ENCODE measurements at regions not wholly inside any gene's neighbourhood (a gene's known extent, or its start where the extent isn't known, plus 50 kb on each side); places are given as distances from the start of the nearest gene placed in this dataset.

GRCh38 chr5:61964201-61964600 lies 341.8 kb upstream of the KIF2A start:
- TF ChIP-seq CTCF (IDR thresholded peaks at IDR 0.05) (no peak), POLR2A (IDR thresholded peaks at IDR 0.05) (no peak)

All from testis (tissue), 2 donors.